HL-60 (cell line): ENCODE measurements at regions not wholly inside any gene's neighbourhood (a gene's known extent, or its start where the extent isn't known, plus 50 kb on each side); places are given as distances from the start of the nearest gene placed in this dataset.

Experiments
- DNase-seq, 2 experiments: peaks; one replicate each; pipeline ENCODE4 v3.0.0-alpha.2; 2010 to 2020; ENCODE audit warnings: low read depth in 1 of 2, low spot score in 1 of 2
- H3K27ac ChIP-seq: fragments of 250-450 bp; sonication (Bioruptor Pico); replicated peaks from 2 replicates; pipeline ENCODE4 v1.5.1; 2020; ENCODE audit warnings: mild to moderate bottlenecking, moderate library complexity
- H3K27me3 ChIP-seq: fragments of 250-450 bp; sonication (Bioruptor Pico); 2 replicates; pipeline ENCODE4 v1.5.1; 2021; ENCODE audit warnings: mild to moderate bottlenecking, moderate library complexity; ENCODE audit not compliant: insufficient read depth, poor library complexity, severe bottlenecking
- H3K4me3 ChIP-seq: replicated peaks from 2 replicates; pipeline ENCODE4 v1.5.1; 2011; ENCODE audit warnings: mild to moderate bottlenecking, control low read depth, low read length; ENCODE audit not compliant: insufficient read depth
- CTCF ChIP-seq: IDR thresholded peaks from one replicate; pipeline ENCODE4 v1.5.1; 2011; ENCODE audit warnings: low read length, control low read depth, inconsistent platforms; ENCODE audit not compliant: insufficient read depth
- GABPA ChIP-seq: IDR thresholded peaks from 2 replicates; pipeline ENCODE4 v1.6.1; 2012; ENCODE audit warnings: low read depth
- POLR2AphosphoS5 ChIP-seq: IDR thresholded peaks from 2 replicates; pipeline ENCODE4 v1.6.1; 2012; ENCODE audit warnings: low read depth
- REST ChIP-seq: IDR thresholded peaks from 2 replicates; pipeline ENCODE4 v1.6.1; 2012; ENCODE audit warnings: low read depth; ENCODE audit not compliant: insufficient replicate concordance
- SPI1 ChIP-seq: IDR thresholded peaks from 2 replicates; pipeline ENCODE4 v1.6.1; 2012; ENCODE audit warnings: low read depth, mild to moderate bottlenecking, borderline replicate concordance

- no peak overlapping the region for H3K27ac ChIP-seq
- H3K4me3 ChIP-seq: no peak overlapping the region
- no peaks in the 10 kb centered on the region for H3K27me3 ChIP-seq
- TF ChIP-seq CTCF (no peak), GABPA (no peak)
- no peak for DNase-seq
These were observed 54.4 kb upstream of the PIK3R1 start for GRCh38 chr5:68161156-68161555.

- Histone ChIP-seq H3K27me3 (no peaks in the 10 kb centered on the region), H3K27ac (no peak overlapping the region), H3K4me3 (no peak overlapping the region)
- TF ChIP-seq CTCF (no peak), GABPA (no peak), SPI1 (no peak), POLR2AphosphoS5 (no peak), REST (no peak)
- DNase-seq: no peak
These were observed 56.2 kb upstream of the PIK3R1 start for GRCh38 chr5:68159224-68159951.

GRCh38 chr5:68155940-68156339 is 59.6 kb upstream of the PIK3R1 start:
- no peak overlapping the region for H3K4me3 ChIP-seq
- H3K27ac ChIP-seq: no peak overlapping the region
- TF ChIP-seq REST (no peak), CTCF (no peak), POLR2AphosphoS5 (no peak), GABPA (no peak), SPI1 (no peak)
- no peaks in the 10 kb centered on the region for H3K27me3 ChIP-seq
- no peak for DNase-seq

- Histone ChIP-seq H3K4me3 (no peak overlapping the region), H3K27ac (no peak overlapping the region), H3K27me3 (no peaks in the 10 kb centered on the region)
- TF ChIP-seq CTCF: no peak
- no peak for TF ChIP-seq POLR2AphosphoS5
- TF ChIP-seq GABPA: no peak
- no peak for TF ChIP-seq REST
- TF ChIP-seq SPI1: no peak
- no peak for DNase-seq
These were observed 61.3 kb upstream of the PIK3R1 start for GRCh38 chr5:68154119-68154857.
